SW480 (cell line): ENCODE measurements at regions not wholly inside any gene's neighbourhood (a gene's known extent, or its start where the extent isn't known, plus 50 kb on each side); places are given as distances from the start of the nearest gene placed in this dataset.
A peak's percentile ranks its signal among the peaks of the same experiment; 100 is the strongest.
"Not testable (repeated sequence)": the region's sequence is repeated elsewhere in the genome, so short reads cannot be mapped to it uniquely, and the experiment has no call there.

Experiments
- DNase-seq: peaks from one replicate; pipeline ENCODE4 v3.0.0-alpha.2; 2016; ENCODE audit warnings: low spot score

DNA sequence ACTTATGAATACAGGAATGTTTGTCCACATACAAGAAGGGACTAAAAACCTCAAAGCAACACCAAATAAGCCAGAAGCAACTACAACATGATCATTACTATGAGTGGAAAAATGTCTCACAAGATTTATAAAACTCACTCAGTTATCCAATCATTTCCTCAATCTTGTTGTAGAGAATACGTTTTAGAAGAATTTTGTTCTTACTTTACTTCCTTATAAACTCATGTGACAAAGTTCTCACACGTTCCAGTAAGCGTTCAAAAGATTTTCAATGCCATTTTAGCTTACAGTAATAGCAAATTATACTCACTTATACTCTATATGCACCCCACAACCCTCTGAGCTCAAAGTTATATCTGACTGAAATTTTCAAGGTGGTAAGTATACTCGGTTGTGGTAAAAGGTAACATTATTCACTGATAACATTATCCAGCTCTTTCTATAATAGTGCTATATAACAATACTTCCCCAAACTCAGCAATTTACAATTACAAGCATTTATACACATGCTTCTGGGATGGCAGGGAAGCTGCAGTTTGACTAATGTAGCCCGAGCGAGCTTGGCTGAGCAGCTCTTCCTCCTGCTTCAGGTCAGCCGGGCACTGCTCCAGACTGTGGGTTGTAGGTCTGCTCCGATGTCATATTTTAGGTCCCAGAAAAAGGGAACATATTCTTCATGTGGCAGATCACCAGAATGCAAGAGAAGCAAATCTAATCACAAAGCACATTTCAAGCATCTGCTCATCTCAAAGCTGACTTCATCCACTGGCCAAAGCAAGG is 226.3 kb downstream of the RCHY1 start:
- no peak for DNase-seq

DNA sequence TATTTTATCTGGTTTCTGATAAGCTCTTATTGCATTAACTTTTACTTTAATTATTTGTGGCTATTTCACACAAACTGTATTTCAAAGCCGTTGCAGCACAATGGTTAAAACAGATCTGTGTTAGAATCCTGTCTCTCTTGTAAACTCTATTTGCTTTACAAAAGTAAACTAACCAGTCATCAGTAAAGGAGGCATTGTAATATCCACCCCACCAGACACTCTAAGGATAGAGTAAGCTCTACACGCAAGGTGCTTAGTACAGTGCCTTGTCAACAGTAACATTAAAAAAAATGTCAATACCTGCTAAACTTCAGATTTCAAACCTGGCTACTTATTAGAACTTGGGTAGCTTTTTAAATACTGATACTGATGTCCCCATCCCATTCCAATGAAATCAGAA is 228.4 kb downstream of the RCHY1 start:
- no peak for DNase-seq

- DNase-seq: no peak
These were observed 229.4 kb downstream of the RCHY1 start for GRCh38 chr4:75284831-75285230.

- not testable (repeated sequence) for DNase-seq
These were observed 233.7 kb downstream of the RCHY1 start for GRCh38 chr4:75280461-75280860.

DNA sequence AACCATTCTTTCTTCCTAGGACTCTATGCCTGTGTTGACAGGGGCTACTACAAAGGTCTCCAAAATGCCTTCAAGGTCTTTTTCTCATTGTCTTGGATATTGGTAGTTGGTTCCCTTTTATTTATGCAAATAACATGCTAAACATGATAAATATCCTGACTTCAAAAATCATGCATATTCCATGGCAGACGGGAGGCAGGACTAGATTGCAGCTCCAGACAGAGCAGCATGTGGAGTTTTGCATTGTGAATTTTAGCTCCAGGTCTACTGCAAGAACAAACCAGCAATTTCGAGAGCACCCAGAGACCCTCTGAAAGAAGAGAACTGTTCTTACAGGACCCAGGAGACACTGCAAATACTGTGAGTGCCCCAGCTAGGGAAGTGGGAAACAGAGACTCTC is 254.9 kb downstream of the RCHY1 start:
- DNase-seq: no peak

DNA sequence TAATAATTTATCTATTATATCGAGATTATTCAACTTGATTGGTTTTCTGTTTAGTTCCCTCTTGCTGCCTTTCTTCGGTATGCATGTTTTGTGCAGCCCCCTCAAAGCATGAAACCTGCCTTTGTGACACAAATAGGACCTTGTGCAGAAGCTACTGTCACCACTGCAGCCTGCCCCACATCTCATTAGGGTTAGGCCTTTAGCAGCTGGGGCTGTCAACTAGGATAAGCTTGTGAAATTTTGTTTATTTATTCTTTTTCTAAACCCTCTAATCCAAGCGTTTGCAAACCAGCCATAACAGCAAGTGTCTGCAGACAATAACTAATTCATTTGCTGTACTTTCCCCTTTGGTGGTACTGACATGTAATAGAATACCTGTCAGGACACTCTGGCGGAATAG is 258.9 kb downstream of the RCHY1 start:
- no peak for DNase-seq

DNA sequence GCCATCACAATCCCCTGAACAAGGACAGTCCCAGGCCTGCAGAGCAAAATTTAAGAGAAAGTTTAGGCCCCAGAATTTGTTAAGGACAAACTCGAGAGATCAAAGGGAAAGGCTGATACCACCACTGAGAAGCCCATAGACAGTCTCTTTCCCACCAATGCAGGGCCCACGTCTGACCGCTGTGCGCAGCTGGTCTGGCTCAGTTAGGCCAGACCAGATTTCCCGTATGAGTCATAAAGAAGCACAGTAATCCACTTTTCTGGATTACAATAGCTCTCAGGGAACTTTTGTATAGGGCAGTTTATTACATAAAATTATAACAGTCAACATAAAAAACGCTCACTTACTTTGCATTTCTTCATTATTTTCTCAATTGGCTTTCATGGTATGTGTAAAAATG is 259.5 kb downstream of the RCHY1 start:
- DNase-seq: no peak

- DNase-seq: not testable (repeated sequence)
These were observed 261.1 kb downstream of the RCHY1 start for GRCh38 chr4:75253094-75253493.

GRCh38 chr4:75251547-75251946 is 262.7 kb downstream of the RCHY1 start:
- no peak for DNase-seq

GRCh38 chr4:75249739-75250138 is 264.5 kb downstream of the RCHY1 start:
- DNase-seq: no peak

DNA sequence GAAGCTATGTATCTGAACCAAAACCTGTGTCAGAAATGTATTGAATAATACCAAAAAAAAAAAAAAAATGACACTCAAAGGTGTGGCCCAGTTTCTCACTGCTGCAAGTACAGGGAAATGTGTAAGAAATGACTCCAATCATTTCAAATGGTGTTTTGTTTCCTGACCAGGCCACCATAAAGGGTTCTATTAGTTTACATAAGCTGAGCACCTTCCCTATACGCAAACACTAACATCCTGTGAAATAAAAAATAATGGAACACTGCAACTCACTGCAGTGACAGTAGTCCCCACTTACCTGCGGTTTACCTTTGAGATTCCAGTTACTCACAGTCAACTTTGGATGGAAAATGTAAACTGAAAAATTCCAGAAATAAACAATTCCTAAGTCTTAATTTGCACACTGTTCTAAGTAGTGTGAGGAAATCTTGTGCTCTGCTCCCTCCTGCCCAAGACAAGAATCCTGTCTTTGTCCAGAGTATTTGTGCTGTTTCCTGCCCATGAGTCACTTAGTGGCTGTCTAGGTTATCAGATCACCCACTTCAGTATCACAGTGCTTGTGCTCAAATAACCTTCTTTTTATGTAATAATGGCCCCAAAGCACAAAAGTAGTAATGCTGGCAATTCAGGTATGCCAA is 265.3 kb downstream of the RCHY1 start:
- DNase-seq: peak; percentile 6

DNA sequence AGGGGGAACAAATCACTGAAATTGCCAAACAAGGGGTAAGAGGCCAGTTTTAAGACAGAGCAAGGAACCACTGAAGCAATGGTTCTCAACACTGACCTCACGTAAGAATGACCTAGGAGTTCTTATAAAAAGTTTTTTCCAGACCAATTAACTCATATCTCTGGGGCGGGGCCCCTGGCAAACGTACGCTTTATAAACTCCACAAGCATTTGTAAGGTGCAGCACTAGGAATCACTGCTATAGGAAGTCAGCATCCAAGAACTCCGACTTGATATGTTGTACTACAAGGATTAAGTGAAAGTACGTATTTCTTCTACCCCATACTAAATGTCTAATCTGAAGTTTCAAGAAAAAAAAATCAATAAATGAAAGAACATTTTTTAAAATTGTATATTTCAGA is 269.9 kb downstream of the RCHY1 start:
- DNase-seq: no peak

GRCh38 chr4:75243570-75243969 is 270.6 kb downstream of the RCHY1 start:
- no peak for DNase-seq

DNA sequence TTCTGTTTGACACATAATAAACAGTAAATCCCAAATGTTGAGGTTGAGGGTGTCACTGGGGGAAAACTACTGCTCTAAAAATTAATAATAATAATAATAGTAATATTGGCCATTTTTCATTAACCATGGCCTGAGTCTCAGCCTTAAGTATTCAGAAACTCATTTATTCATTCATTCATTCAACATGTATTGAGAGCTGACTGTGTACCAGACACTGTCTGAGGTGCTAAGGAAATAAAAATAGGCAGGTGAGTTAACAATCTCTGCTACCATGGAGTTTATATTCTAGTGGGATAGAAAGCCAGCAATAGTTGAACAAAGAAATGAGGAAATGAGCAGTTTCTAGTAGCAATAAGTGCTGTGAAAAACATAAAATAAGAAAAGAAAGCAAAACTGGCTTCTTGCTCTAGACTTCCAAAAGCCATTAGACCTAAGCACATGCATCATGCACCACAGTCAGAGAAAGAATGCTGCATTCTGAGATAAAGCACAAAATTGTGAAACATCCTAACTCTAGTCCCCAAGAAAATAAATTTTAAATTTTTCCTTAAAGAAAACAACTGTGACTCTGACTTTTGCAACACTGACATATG is 278.7 kb downstream of the RCHY1 start:
- no peak for DNase-seq

- no peak for DNase-seq
These were observed 281.7 kb downstream of the RCHY1 start for GRCh38 chr4:75232546-75232945.

GRCh38 chr4:75229806-75230570 is 284.2 kb downstream of the RCHY1 start:
- DNase-seq: no peak

DNA sequence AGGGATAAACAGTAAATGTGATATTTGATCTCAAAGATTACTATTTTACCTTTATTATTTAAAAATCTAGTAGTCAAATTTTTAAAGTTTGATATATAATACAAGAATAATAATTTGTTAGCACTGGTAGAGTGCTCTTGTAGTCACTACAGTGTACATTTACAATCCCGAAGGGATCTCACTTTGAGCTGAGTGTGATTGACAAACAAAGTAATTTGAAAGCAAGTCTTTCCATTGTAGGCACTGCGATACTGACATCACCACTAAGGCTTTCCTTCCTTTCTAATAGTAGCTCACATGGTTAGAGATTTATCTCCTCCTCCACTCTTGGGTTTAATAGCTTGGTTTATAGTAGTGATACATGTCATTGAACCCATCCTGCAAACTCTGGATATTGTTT is 280.6 kb downstream of the PARM1 start:
- DNase-seq: no peak

GRCh38 chr4:75211422-75211821 is 278.5 kb downstream of the PARM1 start:
- DNase-seq: no peak

DNA sequence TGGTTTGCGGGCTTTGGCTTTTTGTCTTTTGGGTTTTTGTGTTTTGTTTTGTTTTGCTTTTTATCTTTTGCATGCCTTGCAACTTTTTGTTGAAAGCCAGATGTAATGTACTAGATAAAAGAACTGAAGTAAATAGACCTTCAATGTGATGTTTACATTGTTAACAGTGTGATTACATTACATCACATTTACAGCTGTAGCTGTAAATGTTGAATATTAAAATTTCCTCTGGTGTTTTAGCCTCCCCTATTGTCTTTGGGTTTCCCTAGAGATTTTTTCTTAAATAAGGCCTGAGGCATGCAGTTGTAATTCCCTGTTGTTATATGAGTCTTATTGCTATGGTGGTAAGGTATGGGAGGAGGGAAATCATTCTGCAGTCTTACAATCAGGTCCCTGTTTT is 275.0 kb downstream of the PARM1 start:
- no peak for DNase-seq

GRCh38 chr4:75195111-75195510 is 262.2 kb downstream of the PARM1 start:
- no peak for DNase-seq

DNA sequence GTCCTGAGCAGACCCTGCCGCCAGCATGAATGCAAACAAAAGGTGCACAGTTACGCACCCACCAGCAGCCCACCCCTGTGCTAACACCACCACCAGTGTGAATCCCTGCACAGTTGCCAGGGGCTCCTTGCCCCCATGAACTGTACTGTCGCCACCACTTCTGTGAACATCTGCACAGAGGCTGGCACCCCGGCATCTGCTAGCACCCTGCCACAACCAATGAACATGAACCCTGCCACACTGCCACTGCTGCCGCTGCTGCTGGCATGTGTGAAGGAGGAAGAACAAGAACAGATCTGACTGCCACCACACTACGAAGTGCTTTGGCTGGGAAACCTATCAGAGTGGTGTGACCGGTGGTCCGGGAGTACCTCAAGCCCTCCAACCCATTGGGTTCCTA is 261.3 kb downstream of the PARM1 start:
- no peak for DNase-seq

- DNase-seq: not testable (repeated sequence)
These were observed 259.3 kb downstream of the PARM1 start for GRCh38 chr4:75192182-75192581.
